Transverse colon (tissue), 4 donors: ENCODE measurements at regions not wholly inside any gene's neighbourhood (a gene's known extent, or its start where the extent isn't known, plus 50 kb on each side); places are given as distances from the start of the nearest gene placed in this dataset.

Experiments
- POLR2A ChIP-seq: fragments of 450-650 bp; IDR thresholded peaks from one replicate; pipeline ENCODE4 v1.6.1; 2016; ENCODE audit warnings: antibody characterized with exemption, mild to moderate bottlenecking, moderate library complexity
- POLR2AphosphoS5 ChIP-seq, 3 donors: sonication (generic); formaldehyde crosslinking; IDR thresholded peaks; one replicate each; pipeline ENCODE4 v1.6.1; 2016; ENCODE audit warnings: antibody characterized with exemption in 3 of 3
- TF ChIP-seq, protein P1 (sequence below), 5 experiments: fragments of 200-600 bp in 3 of 5; fragments of 450-650 bp in 2 of 5; sonication (generic) in 3 of 5; IDR thresholded peaks; 1 replicate in 2 of 5; 2 replicates in 3 of 5; pipeline ENCODE4 v1.5.1; 2016 to 2017; ENCODE audit warnings: antibody characterized with exemption in 5 of 5, inconsistent platforms in 3 of 5, mild to moderate bottlenecking in 2 of 5, moderate library complexity in 1 of 5

DNA sequence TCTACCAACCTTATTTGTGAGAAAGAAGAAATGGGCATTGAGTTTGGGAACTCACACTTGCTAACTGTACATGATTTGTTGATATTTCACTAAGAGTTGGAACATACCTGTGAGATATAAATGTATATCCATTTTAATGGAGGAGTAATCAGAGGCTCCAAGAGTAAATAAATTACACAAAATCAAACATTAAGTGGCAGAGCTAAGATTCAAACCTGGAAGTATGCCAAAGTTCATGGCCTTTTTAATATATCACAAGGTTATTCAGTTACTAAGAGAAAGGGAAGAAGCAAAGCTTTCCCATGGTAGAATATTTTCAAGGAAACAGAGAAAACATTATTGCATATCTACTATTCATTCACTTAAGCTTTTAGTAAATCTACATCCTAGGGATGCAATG, 1641.1 kb downstream of the FAM181B start:
- TF ChIP-seq, protein P1, sequence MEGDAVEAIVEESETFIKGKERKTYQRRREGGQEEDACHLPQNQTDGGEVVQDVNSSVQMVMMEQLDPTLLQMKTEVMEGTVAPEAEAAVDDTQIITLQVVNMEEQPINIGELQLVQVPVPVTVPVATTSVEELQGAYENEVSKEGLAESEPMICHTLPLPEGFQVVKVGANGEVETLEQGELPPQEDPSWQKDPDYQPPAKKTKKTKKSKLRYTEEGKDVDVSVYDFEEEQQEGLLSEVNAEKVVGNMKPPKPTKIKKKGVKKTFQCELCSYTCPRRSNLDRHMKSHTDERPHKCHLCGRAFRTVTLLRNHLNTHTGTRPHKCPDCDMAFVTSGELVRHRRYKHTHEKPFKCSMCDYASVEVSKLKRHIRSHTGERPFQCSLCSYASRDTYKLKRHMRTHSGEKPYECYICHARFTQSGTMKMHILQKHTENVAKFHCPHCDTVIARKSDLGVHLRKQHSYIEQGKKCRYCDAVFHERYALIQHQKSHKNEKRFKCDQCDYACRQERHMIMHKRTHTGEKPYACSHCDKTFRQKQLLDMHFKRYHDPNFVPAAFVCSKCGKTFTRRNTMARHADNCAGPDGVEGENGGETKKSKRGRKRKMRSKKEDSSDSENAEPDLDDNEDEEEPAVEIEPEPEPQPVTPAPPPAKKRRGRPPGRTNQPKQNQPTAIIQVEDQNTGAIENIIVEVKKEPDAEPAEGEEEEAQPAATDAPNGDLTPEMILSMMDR (IDR thresholded peaks at IDR 0.05): no peak
- no peak for TF ChIP-seq POLR2AphosphoS5 (IDR thresholded peaks at IDR 0.05)
- no peak for TF ChIP-seq POLR2A
